HEK293 (cell line): ENCODE measurements at regions not wholly inside any gene's neighbourhood (a gene's known extent, or its start where the extent isn't known, plus 50 kb on each side); places are given as distances from the start of the nearest gene placed in this dataset.
A peak's percentile ranks its signal among the peaks of the same experiment; 100 is the strongest.

Experiments
- CTCF ChIA-PET: fragments of 350-600 bp; formaldehyde crosslinking; extraction: SDS; loops from one replicate; lab custom pipeline; 2021; ENCODE audit warnings: antibody characterized with exemption; lab: Yijun Ruan, JAX
- POLR2A ChIA-PET: fragments of 300-600 bp; formaldehyde crosslinking; extraction: SDS; loops from one replicate; lab custom pipeline; 2020; ENCODE audit warnings: antibody characterized with exemption, inconsistent platforms; lab: Yijun Ruan, JAX
- H3K27ac ChIP-seq: fragments of 200-500 bp; sonication (Bioruptor generic); 2 replicates; pipeline ENCODE4 v1.5.1; 2014; ENCODE audit warnings: low read depth, low read length, control low read depth, inconsistent platforms; ENCODE audit errors: extremely low read depth
- H3K36me3 ChIP-seq, 2 experiments: fragments of 200-500 bp in 1 of 2; sonication (Bioruptor generic) in 1 of 2; 1 replicate in 1 of 2; 2 replicates in 1 of 2; pipeline ENCODE4 v1.5.1; 2014 to 2017; ENCODE audit warnings: inconsistent platforms in 2 of 2, low read length in 2 of 2; ENCODE audit not compliant: control insufficient read depth in 2 of 2, insufficient read depth in 1 of 2
- H3K4me1 ChIP-seq: fragments of 200-500 bp; sonication (Bioruptor generic); 2 replicates; pipeline ENCODE4 v1.5.1; 2014; ENCODE audit warnings: mild to moderate bottlenecking, low read length, inconsistent platforms; ENCODE audit not compliant: control insufficient read depth, insufficient read depth
- H3K4me3 ChIP-seq: 2 replicates; pipeline ENCODE4 v1.5.1; 2011; ENCODE audit warnings: low read depth, mild to moderate bottlenecking, control low read depth, low read length, moderate library complexity
- H3K9me3 ChIP-seq: fragments of 200-500 bp; sonication (Bioruptor generic); 2 replicates; pipeline ENCODE4 v1.5.1; 2014; ENCODE audit warnings: low read depth, low read length, inconsistent platforms; ENCODE audit not compliant: control insufficient read depth, insufficient read depth
- HOXC10 ChIP-seq: sonication (generic); formaldehyde crosslinking; IDR thresholded peaks from 2 replicates; pipeline ENCODE4 v1.8.1; 2023; ENCODE audit warnings: mild to moderate bottlenecking, missing genetic modification reagents
- KLF10 ChIP-seq: fragments of 450-650 bp; IDR thresholded peaks from 2 replicates; pipeline ENCODE4 v1.5.1; 2018; ENCODE audit warnings: missing biosample characterization, mild to moderate bottlenecking, missing genetic modification characterization
- REPIN1 ChIP-seq: fragments of 450-650 bp; formaldehyde crosslinking; IDR thresholded peaks from 2 replicates; pipeline ENCODE4 v1.5.1; 2017; ENCODE audit warnings: missing biosample characterization, missing genetic modification characterization, low read depth
- SP2 ChIP-seq: fragments of 450-650 bp; formaldehyde crosslinking; IDR thresholded peaks from 2 replicates; pipeline ENCODE4 v1.5.1; 2016; ENCODE audit warnings: missing biosample characterization, missing genetic modification characterization
- SP3 ChIP-seq: fragments of 450-650 bp; formaldehyde crosslinking; IDR thresholded peaks from 2 replicates; pipeline ENCODE4 v1.5.1; 2016; ENCODE audit warnings: missing biosample characterization, missing genetic modification characterization
- TSHZ1 ChIP-seq: fragments of 450-650 bp; formaldehyde crosslinking; IDR thresholded peaks from 2 replicates; pipeline ENCODE4 v1.5.1; 2016; ENCODE audit warnings: missing biosample characterization, missing genetic modification characterization, borderline replicate concordance
- ZFP37 ChIP-seq: fragments of 450-650 bp; formaldehyde crosslinking; IDR thresholded peaks from 2 replicates; pipeline ENCODE4 v1.5.1; 2016; ENCODE audit warnings: missing biosample characterization, missing genetic modification characterization
- ZNF10 ChIP-seq: fragments of 450-650 bp; formaldehyde crosslinking; IDR thresholded peaks from 2 replicates; pipeline ENCODE4 v1.5.1; 2017; ENCODE audit warnings: missing biosample characterization, missing genetic modification characterization
- ZNF140 ChIP-seq: fragments of 450-650 bp; formaldehyde crosslinking; IDR thresholded peaks from 2 replicates; pipeline ENCODE4 v1.5.1; 2016; ENCODE audit warnings: missing biosample characterization, missing genetic modification characterization
- ZNF155 ChIP-seq: fragments of 450-650 bp; formaldehyde crosslinking; IDR thresholded peaks from 2 replicates; pipeline ENCODE4 v1.5.1; 2016; ENCODE audit warnings: missing biosample characterization, missing genetic modification characterization
- ZNF19 ChIP-seq: fragments of 450-650 bp; formaldehyde crosslinking; IDR thresholded peaks from 2 replicates; pipeline ENCODE4; 2016; ENCODE audit warnings: missing biosample characterization, missing genetic modification characterization, low read depth
- ZNF248 ChIP-seq: fragments of 450-650 bp; formaldehyde crosslinking; IDR thresholded peaks from 2 replicates; pipeline ENCODE4 v1.5.1; 2017; ENCODE audit warnings: missing biosample characterization, missing genetic modification characterization
- ZNF311 ChIP-seq: fragments of 450-650 bp; formaldehyde crosslinking; IDR thresholded peaks from 2 replicates; pipeline ENCODE4 v1.5.1; 2017; ENCODE audit warnings: missing biosample characterization, missing genetic modification characterization, borderline replicate concordance
- ZNF366 ChIP-seq: fragments of 450-650 bp; formaldehyde crosslinking; conservative IDR thresholded peaks from 2 replicates; pipeline ENCODE4 v1.5.1; 2016; ENCODE audit warnings: missing biosample characterization, missing genetic modification characterization
- ZNF530 ChIP-seq: fragments of 450-650 bp; formaldehyde crosslinking; IDR thresholded peaks from 2 replicates; pipeline ENCODE4 v1.5.1; 2016; ENCODE audit warnings: low read depth, missing biosample characterization, missing genetic modification characterization
- ZNF558 ChIP-seq: fragments of 450-650 bp; formaldehyde crosslinking; IDR thresholded peaks from 2 replicates; pipeline ENCODE4 v1.5.1; 2016; ENCODE audit warnings: missing biosample characterization, missing genetic modification characterization
- ZNF610 ChIP-seq: fragments of 450-650 bp; formaldehyde crosslinking; IDR thresholded peaks from 2 replicates; pipeline ENCODE4 v1.5.1; 2016; ENCODE audit warnings: missing biosample characterization, missing genetic modification characterization, borderline replicate concordance
- ZSCAN18 ChIP-seq: fragments of 450-650 bp; formaldehyde crosslinking; IDR thresholded peaks from 2 replicates; pipeline ENCODE4 v1.5.1; 2016; ENCODE audit warnings: missing biosample characterization, missing genetic modification characterization
- TF ChIP-seq, protein P1 (sequence below): fragments of 450-650 bp; formaldehyde crosslinking; IDR thresholded peaks from 2 replicates; pipeline ENCODE4 v1.5.1; 2016; ENCODE audit warnings: missing biosample characterization, missing genetic modification characterization
- TF ChIP-seq, protein P2 (sequence below): fragments of 450-650 bp; formaldehyde crosslinking; IDR thresholded peaks from 2 replicates; pipeline ENCODE4 v1.5.1; 2017; ENCODE audit warnings: missing biosample characterization, missing genetic modification characterization
- TF ChIP-seq, protein P3 (sequence below): IDR thresholded peaks from 2 replicates; pipeline ENCODE4 v1.6.1; 2011; ENCODE audit warnings: mild to moderate bottlenecking, low read depth, low read length, borderline replicate concordance
- TF ChIP-seq, protein P4 (sequence below): fragments of 450-650 bp; formaldehyde crosslinking; optimal IDR thresholded peaks from 2 replicates; pipeline ENCODE3; 2016; ENCODE audit warnings: missing biosample characterization, mild to moderate bottlenecking, missing genetic modification characterization

GRCh38 chr15:69943637-69944036, 154.1 kb downstream of the TLE3 start (continued):
- no peak for TF ChIP-seq TSHZ1 (tag by site-specific recombination)
- TF ChIP-seq SP3 (tag by site-specific recombination): no peak
- TF ChIP-seq ZFP37 (tag by site-specific recombination): no peak
- TF ChIP-seq, all 188 proteins: peak for 0

DNA sequence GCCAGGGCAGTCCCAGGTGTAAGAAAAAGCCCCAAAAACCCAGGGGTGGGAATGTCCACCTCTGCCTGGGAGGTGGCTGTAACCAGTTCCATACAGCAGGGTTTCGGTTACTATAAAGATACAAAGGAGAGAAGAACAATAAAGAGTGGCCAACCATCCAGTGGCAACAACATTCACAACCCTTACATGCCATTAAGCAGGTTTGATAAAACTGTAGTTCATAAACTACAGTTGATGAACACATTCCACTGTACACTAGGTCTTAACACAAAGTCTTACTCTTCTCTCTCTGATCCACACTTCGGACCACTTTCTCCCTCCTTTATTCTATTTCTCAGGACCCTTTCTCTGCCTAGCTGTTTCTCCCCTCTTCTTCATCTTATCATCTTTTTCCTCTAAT, 152.0 kb downstream of the TLE3 start:
- no peaks in the 10 kb centered on the region for H3K4me1 ChIP-seq
- CTCF ChIA-PET: no interaction called here
- no peaks in the 10 kb centered on the region for H3K9me3 ChIP-seq
- no peak overlapping the region for H3K4me3 ChIP-seq
- no peak overlapping the region for H3K27ac ChIP-seq
- TF ChIP-seq ZNF610 (tag by site-specific recombination) (peak; percentile 94), ZNF530 (tag by site-specific recombination) (no peak)
- H3K36me3 ChIP-seq: no peaks in the 10 kb centered on the region
- POLR2A ChIA-PET: no interaction called here

DNA sequence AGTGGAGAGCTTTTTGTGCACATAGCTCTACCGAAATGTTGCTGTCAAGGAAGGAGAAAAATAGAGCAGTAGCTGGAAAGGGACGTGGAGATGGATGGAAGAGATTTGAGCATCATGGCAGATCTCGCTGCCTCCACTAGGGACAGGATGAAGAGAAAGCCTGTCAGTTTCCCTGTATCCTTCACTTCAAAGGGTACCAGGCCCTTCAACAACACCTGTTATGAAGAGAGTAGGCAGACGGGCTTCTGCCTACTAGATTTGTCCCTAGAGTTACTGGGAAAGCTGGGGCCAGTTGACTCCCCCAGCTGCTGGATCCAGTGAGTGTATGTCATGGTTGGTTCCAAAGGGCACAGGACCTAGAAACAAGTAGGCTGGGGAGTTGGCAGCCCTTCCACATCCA, 150.8 kb downstream of the TLE3 start:
- Histone ChIP-seq H3K27ac (no peak overlapping the region), H3K9me3 (no peaks in the 10 kb centered on the region), H3K36me3 (no peaks in the 10 kb centered on the region), H3K4me3 (no peak overlapping the region), H3K4me1 (no peaks in the 10 kb centered on the region)
- POLR2A ChIA-PET: no interaction called here
- CTCF ChIA-PET: interaction anchor here (0.6 to 1.2 kb wide), 2 partner anchors 15 to 542 kb away, joined by 3 read pairs; no protein-coding TSS in a partner anchor
- TF ChIP-seq KLF10 (tag by site-specific recombination) (no peak), ZNF10 (no peak), ZSCAN18 (tag by site-specific recombination) (no peak), ZNF19 (no peak), ZNF311 (no peak), ZNF140 (no peak), ZNF155 (no peak), ZNF558 (tag by site-specific recombination) (no peak), ZNF366 (no peak), ZNF248 (tag by site-specific recombination) (no peak), REPIN1 (tag by site-specific recombination) (no peak), SP3 (tag by site-specific recombination) (no peak), SP2 (tag by site-specific recombination) (no peak), HOXC10 (CRISPR knock-in tag) (no peak)
- TF ChIP-seq, protein P1, sequence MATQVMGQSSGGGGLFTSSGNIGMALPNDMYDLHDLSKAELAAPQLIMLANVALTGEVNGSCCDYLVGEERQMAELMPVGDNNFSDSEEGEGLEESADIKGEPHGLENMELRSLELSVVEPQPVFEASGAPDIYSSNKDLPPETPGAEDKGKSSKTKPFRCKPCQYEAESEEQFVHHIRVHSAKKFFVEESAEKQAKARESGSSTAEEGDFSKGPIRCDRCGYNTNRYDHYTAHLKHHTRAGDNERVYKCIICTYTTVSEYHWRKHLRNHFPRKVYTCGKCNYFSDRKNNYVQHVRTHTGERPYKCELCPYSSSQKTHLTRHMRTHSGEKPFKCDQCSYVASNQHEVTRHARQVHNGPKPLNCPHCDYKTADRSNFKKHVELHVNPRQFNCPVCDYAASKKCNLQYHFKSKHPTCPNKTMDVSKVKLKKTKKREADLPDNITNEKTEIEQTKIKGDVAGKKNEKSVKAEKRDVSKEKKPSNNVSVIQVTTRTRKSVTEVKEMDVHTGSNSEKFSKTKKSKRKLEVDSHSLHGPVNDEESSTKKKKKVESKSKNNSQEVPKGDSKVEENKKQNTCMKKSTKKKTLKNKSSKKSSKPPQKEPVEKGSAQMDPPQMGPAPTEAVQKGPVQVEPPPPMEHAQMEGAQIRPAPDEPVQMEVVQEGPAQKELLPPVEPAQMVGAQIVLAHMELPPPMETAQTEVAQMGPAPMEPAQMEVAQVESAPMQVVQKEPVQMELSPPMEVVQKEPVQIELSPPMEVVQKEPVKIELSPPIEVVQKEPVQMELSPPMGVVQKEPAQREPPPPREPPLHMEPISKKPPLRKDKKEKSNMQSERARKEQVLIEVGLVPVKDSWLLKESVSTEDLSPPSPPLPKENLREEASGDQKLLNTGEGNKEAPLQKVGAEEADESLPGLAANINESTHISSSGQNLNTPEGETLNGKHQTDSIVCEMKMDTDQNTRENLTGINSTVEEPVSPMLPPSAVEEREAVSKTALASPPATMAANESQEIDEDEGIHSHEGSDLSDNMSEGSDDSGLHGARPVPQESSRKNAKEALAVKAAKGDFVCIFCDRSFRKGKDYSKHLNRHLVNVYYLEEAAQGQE (tag by site-specific recombination): no peak
- TF ChIP-seq, protein P2, sequence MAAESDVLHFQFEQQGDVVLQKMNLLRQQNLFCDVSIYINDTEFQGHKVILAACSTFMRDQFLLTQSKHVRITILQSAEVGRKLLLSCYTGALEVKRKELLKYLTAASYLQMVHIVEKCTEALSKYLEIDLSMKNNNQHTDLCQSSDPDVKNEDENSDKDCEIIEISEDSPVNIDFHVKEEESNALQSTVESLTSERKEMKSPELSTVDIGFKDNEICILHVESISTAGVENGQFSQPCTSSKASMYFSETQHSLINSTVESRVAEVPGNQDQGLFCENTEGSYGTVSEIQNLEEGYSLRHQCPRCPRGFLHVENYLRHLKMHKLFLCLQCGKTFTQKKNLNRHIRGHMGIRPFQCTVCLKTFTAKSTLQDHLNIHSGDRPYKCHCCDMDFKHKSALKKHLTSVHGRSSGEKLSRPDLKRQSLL (tag by site-specific recombination): no peak
- TF ChIP-seq, protein P3, sequence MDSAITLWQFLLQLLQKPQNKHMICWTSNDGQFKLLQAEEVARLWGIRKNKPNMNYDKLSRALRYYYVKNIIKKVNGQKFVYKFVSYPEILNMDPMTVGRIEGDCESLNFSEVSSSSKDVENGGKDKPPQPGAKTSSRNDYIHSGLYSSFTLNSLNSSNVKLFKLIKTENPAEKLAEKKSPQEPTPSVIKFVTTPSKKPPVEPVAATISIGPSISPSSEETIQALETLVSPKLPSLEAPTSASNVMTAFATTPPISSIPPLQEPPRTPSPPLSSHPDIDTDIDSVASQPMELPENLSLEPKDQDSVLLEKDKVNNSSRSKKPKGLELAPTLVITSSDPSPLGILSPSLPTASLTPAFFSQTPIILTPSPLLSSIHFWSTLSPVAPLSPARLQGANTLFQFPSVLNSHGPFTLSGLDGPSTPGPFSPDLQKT: no peak
- TF ChIP-seq, protein P4, sequence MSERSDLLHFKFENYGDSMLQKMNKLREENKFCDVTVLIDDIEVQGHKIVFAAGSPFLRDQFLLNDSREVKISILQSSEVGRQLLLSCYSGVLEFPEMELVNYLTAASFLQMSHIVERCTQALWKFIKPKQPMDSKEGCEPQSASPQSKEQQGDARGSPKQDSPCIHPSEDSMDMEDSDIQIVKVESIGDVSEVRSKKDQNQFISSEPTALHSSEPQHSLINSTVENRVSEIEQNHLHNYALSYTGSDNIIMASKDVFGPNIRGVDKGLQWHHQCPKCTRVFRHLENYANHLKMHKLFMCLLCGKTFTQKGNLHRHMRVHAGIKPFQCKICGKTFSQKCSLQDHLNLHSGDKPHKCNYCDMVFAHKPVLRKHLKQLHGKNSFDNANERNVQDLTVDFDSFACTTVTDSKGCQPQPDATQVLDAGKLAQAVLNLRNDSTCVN (tag by site-specific recombination): no peak
